Smooth muscle cell (in vitro differentiated cells): ENCODE measurements at regions not wholly inside any gene's neighbourhood (a gene's known extent, or its start where the extent isn't known, plus 50 kb on each side); places are given as distances from the start of the nearest gene placed in this dataset.

Experiments used
- DNase-seq: peaks from one replicate; lab custom pipeline; 2025; ENCODE audit not compliant: unreplicated experiment; lab: John Stamatoyannopoulos, UW
- H2AFZ ChIP-seq: fragments of 200-600 bp; sonication (generic); 2 replicates; pipeline ENCODE4 v1.6.0; 2016; ENCODE audit warnings: antibody characterized with exemption, low read depth, mild to moderate bottlenecking
- H3F3A ChIP-seq: fragments of 200-600 bp; sonication (generic); 2 replicates; pipeline ENCODE4 v1.6.0; 2017; ENCODE audit warnings: antibody characterized with exemption, low read depth
- H3K27ac ChIP-seq: fragments of 200-600 bp; sonication (generic); 2 replicates; pipeline ENCODE4 v1.5.1; 2016; ENCODE audit warnings: low read depth, mild to moderate bottlenecking
- H3K27me3 ChIP-seq: fragments of 200-600 bp; sonication (generic); 2 replicates; pipeline ENCODE4 v1.6.1; 2016; ENCODE audit warnings: low read depth, mild to moderate bottlenecking
- H3K36me3 ChIP-seq: fragments of 200-600 bp; sonication (generic); 2 replicates; pipeline ENCODE4 v1.5.1; 2016; ENCODE audit warnings: low read depth
- H3K4me1 ChIP-seq: fragments of 200-600 bp; sonication (generic); 2 replicates; pipeline ENCODE4 v1.5.1; 2016; ENCODE audit warnings: low read depth
- H3K4me2 ChIP-seq: fragments of 200-600 bp; sonication (generic); 2 replicates; pipeline ENCODE4 v1.6.0; 2016; ENCODE audit warnings: mild to moderate bottlenecking
- H3K4me3 ChIP-seq: fragments of 200-600 bp; sonication (generic); 2 replicates; pipeline ENCODE4 v1.5.1; 2016; ENCODE audit warnings: mild to moderate bottlenecking
- H3K79me2 ChIP-seq: fragments of 200-600 bp; sonication (generic); 2 replicates; pipeline ENCODE4 v1.6.0; 2016; ENCODE audit warnings: low read depth, mild to moderate bottlenecking
- H3K9ac ChIP-seq: fragments of 200-600 bp; sonication (generic); 2 replicates; pipeline ENCODE4 v1.6.0; 2016; ENCODE audit warnings: low read depth
- H3K9me3 ChIP-seq: fragments of 200-600 bp; sonication (generic); replicated peaks from 2 replicates; pipeline ENCODE4 v1.5.1; 2016; ENCODE audit warnings: low read depth
- H4K20me1 ChIP-seq: fragments of 200-600 bp; sonication (generic); 2 replicates; pipeline ENCODE4 v1.6.0; 2016; ENCODE audit warnings: low read depth
- WGBS: methylation state at CpG from one replicate; pipeline ENCODE4 v1.1.7; 2016; ENCODE audit warnings: low lambda C conversion rate; 5-methylcytosine and 5-hydroxymethylcytosine counted together
- TF ChIP-seq, protein P1 (sequence below): fragments of 200-600 bp; sonication (generic); IDR thresholded peaks from 2 replicates; pipeline ENCODE4 v1.5.1; 2017; ENCODE audit warnings: borderline replicate concordance, mild to moderate bottlenecking, antibody characterized with exemption; ENCODE audit not compliant: insufficient read depth, poor library complexity, severe bottlenecking

DNA sequence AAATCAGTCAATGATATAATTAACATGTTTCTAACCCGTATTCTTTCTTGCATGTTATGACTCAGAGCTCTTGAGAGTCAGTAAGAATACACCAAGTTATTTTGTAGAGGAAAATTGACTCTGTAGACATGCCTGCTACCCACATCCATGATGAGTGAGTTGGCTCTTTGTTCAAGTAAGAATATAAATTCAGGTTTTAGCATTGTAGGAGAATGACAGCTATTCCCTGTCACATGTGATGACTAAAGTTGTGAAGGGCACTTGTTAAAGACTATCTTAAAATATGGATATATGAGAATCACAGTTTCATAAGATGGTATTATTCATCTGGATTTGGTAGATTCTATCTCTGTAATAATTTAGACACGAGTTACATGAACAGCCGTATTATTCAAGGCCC is 209.1 kb downstream of the CCDC59 start:
- H3K27me3 ChIP-seq, result no peaks in the 10 kb centered on the region
- no peak overlapping the region for H2AFZ ChIP-seq
- H3K27ac ChIP-seq, result no peak overlapping the region
- no peak overlapping the region for H3K9ac ChIP-seq
- WGBS, result 86% methylated on average over 3 of the region's 3 CpGs
- no peaks in the 10 kb centered on the region for H3F3A ChIP-seq
- no peaks in the 10 kb centered on the region for H3K4me1 ChIP-seq
- no peaks in the 10 kb centered on the region for H3K36me3 ChIP-seq
- H3K9me3 ChIP-seq, result no peaks in the 10 kb centered on the region
- no peak for DNase-seq
- H3K4me3 ChIP-seq, result no peak overlapping the region
- TF ChIP-seq, protein P1, sequence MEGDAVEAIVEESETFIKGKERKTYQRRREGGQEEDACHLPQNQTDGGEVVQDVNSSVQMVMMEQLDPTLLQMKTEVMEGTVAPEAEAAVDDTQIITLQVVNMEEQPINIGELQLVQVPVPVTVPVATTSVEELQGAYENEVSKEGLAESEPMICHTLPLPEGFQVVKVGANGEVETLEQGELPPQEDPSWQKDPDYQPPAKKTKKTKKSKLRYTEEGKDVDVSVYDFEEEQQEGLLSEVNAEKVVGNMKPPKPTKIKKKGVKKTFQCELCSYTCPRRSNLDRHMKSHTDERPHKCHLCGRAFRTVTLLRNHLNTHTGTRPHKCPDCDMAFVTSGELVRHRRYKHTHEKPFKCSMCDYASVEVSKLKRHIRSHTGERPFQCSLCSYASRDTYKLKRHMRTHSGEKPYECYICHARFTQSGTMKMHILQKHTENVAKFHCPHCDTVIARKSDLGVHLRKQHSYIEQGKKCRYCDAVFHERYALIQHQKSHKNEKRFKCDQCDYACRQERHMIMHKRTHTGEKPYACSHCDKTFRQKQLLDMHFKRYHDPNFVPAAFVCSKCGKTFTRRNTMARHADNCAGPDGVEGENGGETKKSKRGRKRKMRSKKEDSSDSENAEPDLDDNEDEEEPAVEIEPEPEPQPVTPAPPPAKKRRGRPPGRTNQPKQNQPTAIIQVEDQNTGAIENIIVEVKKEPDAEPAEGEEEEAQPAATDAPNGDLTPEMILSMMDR, result no peak
- H3K79me2 ChIP-seq, result no peaks in the 10 kb centered on the region
- no peaks in the 10 kb centered on the region for H4K20me1 ChIP-seq
- no peak overlapping the region for H3K4me2 ChIP-seq

DNA sequence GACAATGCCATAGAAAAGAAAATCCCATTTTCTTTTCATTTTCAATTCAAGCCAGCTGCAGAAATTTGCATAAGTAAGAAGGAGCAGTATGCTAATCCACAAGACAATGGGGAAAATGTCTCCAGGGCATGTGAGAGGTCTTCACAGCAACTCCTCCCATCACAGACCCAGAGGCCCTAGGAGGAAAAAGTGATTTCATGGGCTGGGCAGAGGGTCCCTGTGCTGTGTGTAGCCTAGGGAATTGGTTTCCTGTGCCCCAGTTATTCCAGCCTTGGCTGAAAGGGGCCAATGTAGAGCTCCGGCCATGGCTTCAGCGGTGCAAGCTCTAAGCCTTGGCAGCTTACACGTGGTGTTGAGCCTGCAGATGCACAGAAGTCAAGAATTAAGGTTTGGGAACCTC is 211.4 kb downstream of the CCDC59 start:
- 81% methylated on average over 3 of the region's 3 CpGs for WGBS
- TF ChIP-seq, protein P1, result no peak
- Histone ChIP-seq H3K9ac (no peak overlapping the region), H3K9me3 (no peaks in the 10 kb centered on the region), H3K4me3 (no peak overlapping the region), H3K36me3 (no peaks in the 10 kb centered on the region), H4K20me1 (no peaks in the 10 kb centered on the region), H3K27me3 (no peaks in the 10 kb centered on the region), H3K27ac (no peak overlapping the region), H3K79me2 (no peaks in the 10 kb centered on the region), H3K4me2 (no peak overlapping the region), H2AFZ (no peak overlapping the region), H3F3A (no peaks in the 10 kb centered on the region), H3K4me1 (no peaks in the 10 kb centered on the region)
- no peak for DNase-seq

DNA sequence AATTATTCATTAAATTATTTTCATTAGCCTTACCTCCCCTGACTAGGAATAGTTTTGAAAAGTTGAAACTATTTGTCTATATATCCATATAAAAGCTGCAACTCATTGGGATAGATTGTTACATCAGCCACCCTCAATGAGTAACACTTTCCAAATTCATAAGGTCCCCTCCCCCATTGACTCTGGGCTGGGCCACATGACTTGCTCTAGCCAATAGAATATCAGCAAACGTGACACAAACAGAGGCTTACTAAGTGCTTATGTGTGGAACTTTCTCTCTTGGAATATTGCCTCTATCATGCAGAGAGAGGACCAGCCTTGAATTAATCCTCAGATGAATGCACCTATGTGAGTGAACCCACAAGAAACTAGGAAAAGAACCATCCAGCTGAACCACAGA is 213.7 kb downstream of the CCDC59 start:
- WGBS, result 72% methylated on average over 1 of the region's 1 CpG
- Histone ChIP-seq H4K20me1 (no peaks in the 10 kb centered on the region), H3K4me1 (no peaks in the 10 kb centered on the region), H3F3A (no peaks in the 10 kb centered on the region), H3K27me3 (no peaks in the 10 kb centered on the region), H3K9me3 (no peaks in the 10 kb centered on the region), H2AFZ (no peak overlapping the region), H3K36me3 (no peaks in the 10 kb centered on the region), H3K9ac (no peak overlapping the region), H3K79me2 (no peaks in the 10 kb centered on the region), H3K4me2 (no peak overlapping the region), H3K4me3 (no peak overlapping the region), H3K27ac (no peak overlapping the region)
- DNase-seq, result no peak
- TF ChIP-seq, protein P1, result no peak

DNA sequence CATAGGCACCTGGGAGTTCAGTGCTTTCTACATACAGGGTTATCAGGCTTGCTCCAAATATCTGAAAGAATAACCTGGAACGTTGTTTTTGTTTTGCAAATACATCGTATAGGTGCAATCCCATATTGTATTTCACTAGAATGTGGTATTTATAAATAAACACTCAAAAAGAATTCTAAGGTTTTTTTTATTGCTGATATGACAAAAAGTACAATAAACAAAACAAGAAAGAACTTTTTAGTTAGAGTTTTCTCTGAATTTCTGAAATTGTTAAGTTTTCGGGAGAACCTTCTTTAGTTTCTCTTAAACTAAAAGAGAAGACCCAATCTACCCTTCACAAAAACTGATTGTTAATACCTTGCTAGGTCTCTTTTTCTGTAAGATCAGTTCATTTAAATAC is 225.8 kb downstream of the CCDC59 start:
- no peak for DNase-seq
- TF ChIP-seq, protein P1, result no peak
- Histone ChIP-seq H3K4me1 (no peaks in the 10 kb centered on the region), H3K27ac (no peak overlapping the region), H4K20me1 (no peaks in the 10 kb centered on the region), H3K4me2 (no peak overlapping the region), H3K9ac (no peak overlapping the region), H3K27me3 (no peaks in the 10 kb centered on the region), H3K4me3 (no peak overlapping the region), H2AFZ (no peak overlapping the region), H3F3A (no peaks in the 10 kb centered on the region), H3K36me3 (no peaks in the 10 kb centered on the region), H3K9me3 (no peaks in the 10 kb centered on the region), H3K79me2 (no peaks in the 10 kb centered on the region)
- 90% methylated on average over 3 of the region's 3 CpGs for WGBS
